ENCODE measurements at regions not wholly inside any gene's neighbourhood (a gene's known extent, or its start where the extent isn't known, plus 50 kb on each side); places are given as distances from the start of the nearest gene placed in this dataset.

- no peaks in the 10 kb centered on the region for H3K36me3 ChIP-seq (replicated peaks; ENCODE audit: insufficient read depth, low read length)
- no peaks in the 10 kb centered on the region for H3F3A ChIP-seq (ENCODE audit: insufficient read depth, low read length)
- H2AFZ ChIP-seq (ENCODE audit: low read length): no peak overlapping the region
- H3K79me2 ChIP-seq (ENCODE audit: low read length): no peaks in the 10 kb centered on the region
- no peak overlapping the region for H3K4me2 ChIP-seq (ENCODE audit: low read depth, low read length)
- no peaks in the 10 kb centered on the region for H4K20me1 ChIP-seq (ENCODE audit: insufficient read depth, low read length)
- no peak overlapping the region for H3K4me3 ChIP-seq (ENCODE audit: low read length)
- no peak overlapping the region for H3K27ac ChIP-seq (ENCODE audit: low read length)
- no peak overlapping the region for H3K9ac ChIP-seq (ENCODE audit: low read length)
- H3K9me2 ChIP-seq (replicated peaks; ENCODE audit: insufficient read depth, low read length): no peaks in the 10 kb centered on the region
- no peak for TF ChIP-seq CTCF (IDR thresholded peaks at IDR 0.05; ENCODE audit: low read length)
- no peaks in the 10 kb centered on the region for H3K27me3 ChIP-seq (replicated peaks; ENCODE audit: insufficient read depth, low read length)
- H3K9me3 ChIP-seq (replicated peaks; ENCODE audit: insufficient read depth, low read length): no peaks in the 10 kb centered on the region
- no peaks in the 10 kb centered on the region for H3K4me1 ChIP-seq (ENCODE audit: low read length)
- no peak for DNase-seq
Measured at GRCh38 chr1:192887426-192887825, 78.6 kb downstream of the RGS2 start.

- Histone ChIP-seq H3F3A (ENCODE audit: insufficient read depth, low read length) (no peaks in the 10 kb centered on the region), H2AFZ (ENCODE audit: low read length) (no peak overlapping the region), H3K4me2 (ENCODE audit: low read depth, low read length) (no peak overlapping the region), H3K9ac (ENCODE audit: low read length) (no peak overlapping the region), H3K27me3 (replicated peaks; ENCODE audit: insufficient read depth, low read length) (no peaks in the 10 kb centered on the region), H3K4me3 (ENCODE audit: low read length) (no peak overlapping the region), H3K9me3 (replicated peaks; ENCODE audit: insufficient read depth, low read length) (no peaks in the 10 kb centered on the region), H3K4me1 (ENCODE audit: low read length) (no peaks in the 10 kb centered on the region), H3K79me2 (ENCODE audit: low read length) (no peaks in the 10 kb centered on the region), H3K36me3 (replicated peaks; ENCODE audit: insufficient read depth, low read length) (no peaks in the 10 kb centered on the region), H3K27ac (ENCODE audit: low read length) (no peak overlapping the region), H3K9me2 (replicated peaks; ENCODE audit: insufficient read depth, low read length) (no peaks in the 10 kb centered on the region), H4K20me1 (ENCODE audit: insufficient read depth, low read length) (no peaks in the 10 kb centered on the region)
- TF ChIP-seq EZH2phosphoT487 (IDR thresholded peaks at IDR 0.05; ENCODE audit: low read length) (no peak), EZH2 (optimal IDR thresholded peaks at IDR 0.05; ENCODE audit: low read depth, low read length) (no peak), CTCF (IDR thresholded peaks at IDR 0.05; ENCODE audit: low read length) (no peak)
- DNase-seq: no peak
Measured at GRCh38 chr1:192888574-192888973, 79.7 kb downstream of the RGS2 start.

- Histone ChIP-seq H3K9ac (ENCODE audit: low read length) (no peak overlapping the region), H4K20me1 (ENCODE audit: insufficient read depth, low read length) (no peaks in the 10 kb centered on the region), H3F3A (ENCODE audit: insufficient read depth, low read length) (no peaks in the 10 kb centered on the region), H3K4me1 (ENCODE audit: low read length) (no peaks in the 10 kb centered on the region), H2AFZ (ENCODE audit: low read length) (no peak overlapping the region), H3K9me2 (replicated peaks; ENCODE audit: insufficient read depth, low read length) (no peaks in the 10 kb centered on the region), H3K4me3 (ENCODE audit: low read length) (no peak overlapping the region), H3K27ac (ENCODE audit: low read length) (no peak overlapping the region), H3K27me3 (replicated peaks; ENCODE audit: insufficient read depth, low read length) (no peaks in the 10 kb centered on the region), H3K79me2 (ENCODE audit: low read length) (no peaks in the 10 kb centered on the region), H3K36me3 (replicated peaks; ENCODE audit: insufficient read depth, low read length) (no peaks in the 10 kb centered on the region), H3K4me2 (ENCODE audit: low read depth, low read length) (no peak overlapping the region), H3K9me3 (replicated peaks; ENCODE audit: insufficient read depth, low read length) (no peaks in the 10 kb centered on the region)
- TF ChIP-seq CTCF (IDR thresholded peaks at IDR 0.05; ENCODE audit: low read length) (no peak), EZH2phosphoT487 (IDR thresholded peaks at IDR 0.05; ENCODE audit: low read length) (no peak), EZH2 (optimal IDR thresholded peaks at IDR 0.05; ENCODE audit: low read depth, low read length) (no peak)
- no peak for DNase-seq
Measured at GRCh38 chr1:192889082-192889481, 80.2 kb downstream of the RGS2 start.

GRCh38 chr1:192890134-192890533 is 81.3 kb downstream of the RGS2 start:
- H3K9me2 ChIP-seq (replicated peaks; ENCODE audit: insufficient read depth, low read length): no peaks in the 10 kb centered on the region
- no peak overlapping the region for H3K4me2 ChIP-seq (ENCODE audit: low read depth, low read length)
- H2AFZ ChIP-seq (ENCODE audit: low read length): no peak overlapping the region
- no peak overlapping the region for H3K4me3 ChIP-seq (ENCODE audit: low read length)
- H4K20me1 ChIP-seq (ENCODE audit: insufficient read depth, low read length): no peaks in the 10 kb centered on the region
- H3K4me1 ChIP-seq (ENCODE audit: low read length): no peaks in the 10 kb centered on the region
- no peaks in the 10 kb centered on the region for H3K36me3 ChIP-seq (replicated peaks; ENCODE audit: insufficient read depth, low read length)
- no peak overlapping the region for H3K27ac ChIP-seq (ENCODE audit: low read length)
- no peaks in the 10 kb centered on the region for H3K27me3 ChIP-seq (replicated peaks; ENCODE audit: insufficient read depth, low read length)
- no peaks in the 10 kb centered on the region for H3K79me2 ChIP-seq (ENCODE audit: low read length)
- no peaks in the 10 kb centered on the region for H3F3A ChIP-seq (ENCODE audit: insufficient read depth, low read length)
- no peak overlapping the region for H3K9ac ChIP-seq (ENCODE audit: low read length)
- no peak for DNase-seq
- TF ChIP-seq CTCF (IDR thresholded peaks at IDR 0.05; ENCODE audit: low read length) (no peak), EZH2phosphoT487 (IDR thresholded peaks at IDR 0.05; ENCODE audit: low read length) (no peak)
- no peaks in the 10 kb centered on the region for H3K9me3 ChIP-seq (replicated peaks; ENCODE audit: insufficient read depth, low read length)
